HG02763 (cell line): ENCODE measurements at regions not wholly inside any gene's neighbourhood (a gene's known extent, or its start where the extent isn't known, plus 50 kb on each side); places are given as distances from the start of the nearest gene placed in this dataset.

Source experiments
- ATAC-seq: cut with Tn5 transposase; IDR thresholded peaks from one replicate; pipeline ENCODE4 v1.9.1; 2021; ENCODE audit warnings: mild to moderate bottlenecking, moderate library complexity; ENCODE audit not compliant: unreplicated experiment

DNA sequence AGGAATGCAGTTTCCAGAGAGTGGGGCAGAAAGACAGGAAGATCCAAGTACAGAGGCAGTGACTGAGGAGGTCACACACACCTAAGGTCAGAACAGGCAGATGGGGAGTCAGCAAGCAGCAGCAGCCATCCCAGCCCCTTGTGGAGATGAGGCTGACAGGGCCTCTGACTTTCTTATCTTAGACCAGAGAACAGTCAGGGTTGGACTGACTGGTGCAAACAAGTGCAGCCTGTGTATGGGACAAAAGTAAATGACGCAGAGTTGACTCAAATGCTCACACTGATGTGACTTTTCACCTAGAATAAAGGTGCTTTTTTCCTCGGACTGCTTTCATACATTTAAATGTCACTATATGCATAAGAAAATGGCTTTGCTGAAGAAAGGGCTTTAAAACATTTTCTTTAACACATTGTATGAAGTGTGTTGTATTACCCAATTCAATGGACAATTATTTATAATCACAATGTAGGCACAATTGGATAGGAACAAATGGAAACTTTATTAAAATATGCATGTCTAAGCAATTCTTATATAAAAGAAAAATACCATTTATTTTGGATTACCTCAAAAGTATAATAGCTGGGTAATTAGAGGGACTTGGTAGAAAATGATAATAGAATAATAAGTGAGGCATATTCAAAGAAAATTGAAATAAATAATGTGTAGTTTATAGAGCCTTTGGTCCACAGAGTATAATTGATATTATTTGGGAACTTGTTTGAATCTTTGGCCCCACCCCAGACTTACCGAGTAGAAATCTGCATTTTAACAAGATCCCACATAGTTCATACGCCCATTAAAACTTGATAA lies 1321.5 kb upstream of the CELF4 start:
- ATAC-seq: no peak

GRCh38 chr18:38886235-38886634 lies 1320.6 kb upstream of the CELF4 start:
- no peak for ATAC-seq

DNA sequence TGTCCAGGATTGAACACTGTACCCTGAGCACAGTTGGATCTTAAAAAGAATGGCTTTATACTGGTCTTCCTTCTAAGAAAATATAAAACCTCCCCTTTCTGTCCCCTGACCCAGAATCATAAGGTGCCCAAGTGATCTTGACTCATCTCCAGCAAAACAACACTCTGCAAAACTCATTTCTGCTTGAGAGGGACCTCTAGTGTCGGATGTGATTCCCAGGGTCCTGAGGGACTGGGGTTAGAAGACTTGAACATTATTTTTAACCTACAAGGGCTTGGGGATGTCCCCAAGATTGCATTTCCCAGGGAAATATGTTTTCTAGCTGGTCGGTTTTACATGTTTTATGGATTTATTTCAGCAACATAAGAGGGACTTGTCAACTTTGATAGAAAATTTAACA lies 1318.5 kb upstream of the CELF4 start:
- no peak for ATAC-seq

GRCh38 chr18:38883111-38883510 lies 1317.5 kb upstream of the CELF4 start:
- no peak for ATAC-seq

- ATAC-seq: no peak
Measured at GRCh38 chr18:38879871-38880270, 1314.3 kb upstream of the CELF4 start.

- ATAC-seq: no peak
Measured at GRCh38 chr18:38872342-38872741, 1306.7 kb upstream of the CELF4 start.

GRCh38 chr18:38868757-38869156 lies 1303.2 kb upstream of the CELF4 start:
- ATAC-seq: no peak

DNA sequence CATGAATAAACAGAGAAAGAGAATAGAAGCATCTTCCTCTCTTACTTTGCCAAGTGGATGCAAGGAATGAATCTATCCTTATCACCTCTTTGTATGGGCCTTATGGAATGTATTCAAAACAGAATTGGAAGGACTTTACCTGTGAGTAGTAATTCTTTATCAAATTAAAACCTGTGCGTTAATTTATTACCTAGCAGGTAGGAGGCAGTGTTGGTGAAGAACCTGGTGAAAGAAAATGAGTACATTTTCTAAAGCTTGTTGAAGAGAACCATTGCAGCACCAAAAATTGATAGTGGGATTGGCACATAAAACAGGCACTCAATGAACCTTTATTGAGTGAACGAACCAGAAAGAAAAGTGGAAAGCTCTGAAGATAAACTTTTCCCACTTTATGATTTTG lies 1302.1 kb upstream of the CELF4 start:
- ATAC-seq: no peak

- ATAC-seq: no peak
Measured at GRCh38 chr18:38851526-38851925, 1285.9 kb upstream of the CELF4 start.

GRCh38 chr18:38847326-38847725 lies 1281.7 kb upstream of the CELF4 start:
- no peak for ATAC-seq

- ATAC-seq: no peak
Measured at GRCh38 chr18:38843291-38843690, 1277.7 kb upstream of the CELF4 start.

- ATAC-seq: no peak
Measured at GRCh38 chr18:38826247-38826646, 1260.6 kb upstream of the CELF4 start.

- ATAC-seq: no peak
Measured at GRCh38 chr18:38811209-38811608, 1245.6 kb upstream of the CELF4 start.

DNA sequence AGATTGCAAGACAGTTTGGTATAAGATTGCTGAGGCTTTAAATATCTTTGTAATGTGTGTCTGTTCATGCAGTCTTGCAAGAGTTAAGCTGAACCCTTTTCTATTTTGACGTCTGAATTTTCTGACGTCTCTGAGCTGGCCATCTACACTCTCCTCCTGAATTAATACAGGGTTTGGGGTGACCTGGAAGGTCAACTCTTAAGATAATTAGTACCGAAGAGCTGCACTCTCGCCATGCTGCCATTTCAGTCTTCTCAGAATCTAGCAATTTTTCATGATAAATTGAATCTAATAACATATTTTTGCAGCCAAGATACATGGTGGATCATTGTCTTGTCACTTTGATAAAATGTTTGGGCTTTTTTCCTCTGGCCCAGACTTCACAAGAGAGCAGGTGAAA lies 1245.2 kb upstream of the CELF4 start:
- ATAC-seq: no peak

- no peak for ATAC-seq
Measured at GRCh38 chr18:38807915-38808314, 1242.3 kb upstream of the CELF4 start.

DNA sequence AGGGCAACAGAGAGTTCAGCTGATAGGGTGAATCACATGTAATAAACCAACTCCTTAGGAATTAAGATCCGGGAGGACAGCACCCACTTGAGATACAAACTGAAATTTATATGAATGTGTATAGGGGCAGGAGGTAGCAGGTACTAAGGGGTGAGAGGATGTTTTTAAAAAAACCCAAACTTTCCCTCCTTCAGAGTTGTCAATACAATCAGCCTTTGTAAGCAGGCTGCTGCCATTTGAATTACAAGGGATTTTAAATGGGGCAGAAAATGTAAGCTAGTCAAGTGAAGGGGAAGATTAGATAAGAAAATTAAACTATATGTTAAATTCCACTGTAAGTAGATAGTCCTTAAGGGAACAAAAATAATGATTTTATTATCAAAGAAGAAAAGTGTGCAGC lies 1239.7 kb upstream of the CELF4 start:
- no peak for ATAC-seq

- no peak for ATAC-seq
Measured at GRCh38 chr18:38801640-38802039, 1236.0 kb upstream of the CELF4 start.

DNA sequence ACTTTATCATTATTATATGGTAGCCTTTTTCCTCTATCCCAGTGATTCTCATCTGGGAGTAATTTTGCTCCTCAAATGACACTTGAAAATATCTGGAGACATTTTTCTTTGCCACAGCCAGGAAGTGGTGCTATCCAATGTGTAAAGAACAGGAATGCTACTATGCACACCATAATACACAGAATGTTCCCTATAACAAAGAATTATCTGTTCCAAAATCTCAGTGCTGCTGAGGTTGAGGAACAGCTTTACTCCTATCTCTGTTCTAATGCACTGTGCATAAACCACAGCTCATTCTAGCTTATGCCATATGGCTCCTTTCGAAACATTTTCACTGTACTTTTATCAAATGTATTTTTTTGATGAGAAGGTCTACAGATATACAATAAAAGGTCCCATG lies 1231.2 kb upstream of the CELF4 start:
- no peak for ATAC-seq

- no peak for ATAC-seq
Measured at GRCh38 chr18:38792731-38793130, 1227.1 kb upstream of the CELF4 start.

DNA sequence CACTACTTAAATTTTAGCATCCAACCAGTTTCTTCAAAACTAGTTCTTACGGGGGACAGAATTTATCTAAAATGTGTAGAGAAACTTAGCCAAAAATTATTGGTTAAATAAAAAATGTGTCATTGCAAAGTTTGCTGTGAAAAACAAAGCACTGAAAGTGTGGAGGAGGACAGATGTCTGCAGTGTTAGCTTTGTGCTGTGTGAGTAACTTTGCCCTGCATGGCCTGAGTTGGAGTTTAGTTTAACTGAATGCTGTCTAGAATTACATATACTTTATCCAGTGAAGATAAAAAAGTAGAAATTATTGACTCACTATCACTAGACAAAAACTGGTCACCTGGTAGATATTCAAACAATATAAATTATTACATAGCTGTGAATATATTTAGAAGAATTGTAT lies 1225.2 kb upstream of the CELF4 start:
- ATAC-seq: no peak

- ATAC-seq: no peak
Measured at GRCh38 chr18:38790303-38790702, 1224.7 kb upstream of the CELF4 start.

GRCh38 chr18:38789141-38789540 lies 1223.5 kb upstream of the CELF4 start:
- ATAC-seq: no peak

DNA sequence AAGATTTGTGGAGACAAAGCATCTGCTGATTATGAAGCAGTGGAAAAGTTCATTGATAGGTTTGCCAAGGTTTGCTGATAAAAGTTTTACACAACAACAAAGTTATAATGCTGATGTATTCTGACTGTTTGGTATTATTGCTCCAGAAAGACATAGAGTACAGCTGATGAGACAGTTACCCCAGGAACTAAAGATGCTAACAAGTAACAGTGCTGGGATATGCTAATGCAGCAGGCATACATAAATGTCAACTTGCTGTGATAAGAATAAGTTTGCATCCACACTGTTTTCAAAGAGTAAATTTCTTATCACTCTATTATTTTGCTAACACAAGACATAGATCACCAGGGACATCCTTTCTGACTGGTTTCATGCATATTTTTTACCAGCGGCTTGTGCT lies 1221.3 kb upstream of the CELF4 start:
- no peak for ATAC-seq
